ENCODE measurements at regions not wholly inside any gene's neighbourhood (a gene's known extent, or its start where the extent isn't known, plus 50 kb on each side); places are given as distances from the start of the nearest gene placed in this dataset.

DNA sequence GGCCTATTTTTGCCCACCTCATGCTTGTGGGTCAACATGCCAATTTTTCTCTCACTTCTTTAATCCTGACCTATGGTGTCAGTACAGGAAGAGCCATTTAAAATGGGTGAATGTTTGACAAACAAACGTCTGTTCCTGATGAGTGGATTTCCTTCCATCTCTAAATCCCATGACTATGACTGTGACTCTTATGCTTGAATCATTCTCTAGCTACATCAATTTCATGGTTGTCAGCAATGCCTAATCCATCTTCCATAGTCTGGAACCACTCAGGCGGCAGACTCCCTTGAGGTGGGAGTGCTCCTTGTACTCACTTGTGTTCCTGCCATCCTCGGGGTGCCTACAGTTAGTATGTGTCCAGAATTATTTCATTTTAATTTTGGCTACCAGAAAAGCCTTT, 194.9 kb upstream of the RPS6KA3 start:
- H3K4me3 ChIP-seq (ENCODE audit: low read length) = no peak overlapping the region
- H3K4me1 ChIP-seq (ENCODE audit: control insufficient read depth in 2 of 2, insufficient read depth in 2 of 2, low read length in 2 of 2) = no peaks in the 10 kb centered on the region
- Mint-ChIP-seq H3K27ac (no peak overlapping the region), H3K4me3 (no peak overlapping the region), H3K27me3 (peaks cover 0 to 3% (median 0%) of the 10 kb centered on the region in 5 donors), H3K36me3 (peaks cover 0 to 7% (median 0%) of the 10 kb centered on the region in 5 donors), H3K4me1 (peaks cover 0 to 26% (median 6%) of the 10 kb centered on the region in 7 donors), H3K9me3 (peaks cover 0 to 5% (median 0%) of the 10 kb centered on the region in 11 donors)
- H3K27ac ChIP-seq (ENCODE audit: low read depth, low read length) = no peak overlapping the region
- H3K36me3 ChIP-seq (ENCODE audit: control insufficient read depth in 2 of 3, insufficient read depth in 3 of 3, low read length in 3 of 3) = no peaks in the 10 kb centered on the region
- DNase-seq (no peak), ATAC-seq (no peak)
- H3K27me3 ChIP-seq (ENCODE audit: control insufficient read depth in 2 of 2, insufficient read depth in 2 of 2, low read length in 2 of 2) = no peaks in the 10 kb centered on the region
- no peaks in the 10 kb centered on the region for H3K9me3 ChIP-seq (ENCODE audit: control insufficient read depth in 2 of 3, low read length in 3 of 3)
- intact Hi-C loops (cut with micrococcal nuclease) = no loop called here
- ChIA-PET POLR2A (interaction anchor here (0.6 kb wide), 1 partner anchor 787 kb away, joined by 4 read pairs; no protein-coding TSS in a partner anchor), CTCF (no interaction called here)

DNA sequence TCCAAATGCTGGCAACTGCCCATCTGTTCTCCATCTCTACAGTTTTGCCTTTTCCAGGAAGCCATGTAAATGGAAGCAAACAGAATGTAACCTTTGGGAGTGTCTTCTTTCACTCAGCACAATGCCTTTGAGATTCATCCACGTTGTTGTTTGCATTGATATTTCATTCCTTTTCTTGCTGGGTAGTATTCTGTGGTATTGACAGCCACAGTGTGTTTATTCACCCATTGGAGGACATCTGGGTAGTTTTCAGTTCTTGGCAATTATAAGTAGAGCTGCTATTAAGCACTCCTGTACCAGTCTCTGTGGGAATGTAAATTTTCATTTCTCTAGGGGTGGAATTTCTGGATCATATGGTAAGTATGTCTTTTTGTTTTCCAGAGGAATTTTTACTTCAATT, 194.3 kb upstream of the RPS6KA3 start:
- intact Hi-C loops (cut with micrococcal nuclease) = no loop called here
- ATAC-seq (no peak), DNase-seq (no peak)
- Histone ChIP-seq H3K27ac (ENCODE audit: low read depth, low read length) (no peak overlapping the region), H3K27me3 (ENCODE audit: control insufficient read depth in 2 of 2, insufficient read depth in 2 of 2, low read length in 2 of 2) (no peaks in the 10 kb centered on the region), H3K4me3 (ENCODE audit: low read length) (no peak overlapping the region), H3K4me1 (ENCODE audit: control insufficient read depth in 2 of 2, insufficient read depth in 2 of 2, low read length in 2 of 2) (no peaks in the 10 kb centered on the region), H3K9me3 (ENCODE audit: control insufficient read depth in 2 of 3, low read length in 3 of 3) (no peaks in the 10 kb centered on the region), H3K36me3 (ENCODE audit: control insufficient read depth in 2 of 3, insufficient read depth in 3 of 3, low read length in 3 of 3) (no peaks in the 10 kb centered on the region)
- Mint-ChIP-seq H3K27ac (no peak overlapping the region), H3K9me3 (peaks cover 0 to 5% (median 0%) of the 10 kb centered on the region in 11 donors), H3K27me3 (peaks cover 0 to 4% (median 0%) of the 10 kb centered on the region in 5 donors), H3K4me3 (no peak overlapping the region), H3K36me3 (peaks cover 0 to 8% (median 0%) of the 10 kb centered on the region in 5 donors), H3K4me1 (peaks cover 0 to 26% (median 6%) of the 10 kb centered on the region in 7 donors)
- CTCF ChIA-PET = no interaction called here
- POLR2A ChIA-PET = no interaction called here

DNA sequence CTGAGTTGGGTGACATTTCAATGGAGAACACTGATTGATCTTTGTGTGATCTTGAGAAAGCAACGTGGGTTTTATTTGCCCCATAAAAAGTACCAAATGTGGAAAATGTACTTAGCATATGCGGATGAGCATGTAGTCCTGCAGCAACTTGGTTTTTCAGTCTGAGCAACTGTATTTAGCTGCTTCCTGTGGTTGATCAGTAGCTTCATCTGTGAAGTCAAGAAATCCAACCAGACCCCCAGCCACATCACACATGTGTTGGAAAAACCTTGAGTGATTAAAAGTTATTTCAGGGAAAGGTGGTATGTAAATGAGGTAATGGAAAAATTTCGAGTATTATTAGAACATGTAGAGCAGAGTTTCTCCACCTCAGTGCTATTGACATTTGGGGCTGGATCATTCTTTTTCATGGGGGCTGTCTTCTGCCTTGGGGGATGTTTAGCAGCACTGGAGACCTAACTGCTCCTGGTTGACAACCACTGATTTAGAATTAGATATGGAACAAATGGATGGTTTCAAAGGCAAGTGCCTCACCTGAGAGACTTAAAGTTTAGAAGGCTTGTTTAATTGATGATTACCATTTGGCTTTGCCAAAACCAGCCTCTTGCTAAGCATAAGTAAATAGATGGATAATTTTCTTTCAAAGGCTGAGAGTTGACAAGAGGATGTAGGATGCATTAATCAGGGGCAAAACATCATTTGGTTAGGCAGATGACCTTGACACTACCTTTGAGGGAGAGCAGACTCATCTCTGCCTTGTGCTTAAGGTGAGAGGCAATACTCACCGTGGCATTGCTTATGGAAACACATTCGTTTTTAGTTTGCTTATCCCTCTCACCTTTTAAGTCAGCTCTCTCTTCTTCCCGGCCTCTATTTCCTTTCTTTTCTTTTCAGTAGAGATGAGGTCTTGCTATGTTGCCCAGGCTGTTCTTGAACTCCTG, 193.0 kb upstream of the RPS6KA3 start:
- ChIA-PET CTCF (no interaction called here), POLR2A (no interaction called here)
- no peaks in the 10 kb centered on the region for H3K27me3 ChIP-seq (ENCODE audit: control insufficient read depth in 2 of 2, insufficient read depth in 2 of 2, low read length in 2 of 2)
- Mint-ChIP-seq H3K4me3 (peak overlapping the region in 1 of 10 donors; percentile 37), H3K27me3 (peaks cover 0 to 2% (median 0%) of the 10 kb centered on the region in 5 donors), H3K9me3 (peaks cover 0 to 2% (median 0%) of the 10 kb centered on the region in 11 donors), H3K4me1 (peaks cover 0 to 29% (median 6%) of the 10 kb centered on the region in 7 donors), H3K27ac (peak overlapping the region in 1 of 9 donors; percentile 44), H3K36me3 (peaks cover 0 to 5% (median 0%) of the 10 kb centered on the region in 5 donors)
- no peak for DNase-seq
- no peaks in the 10 kb centered on the region for H3K4me1 ChIP-seq (ENCODE audit: control insufficient read depth in 2 of 2, insufficient read depth in 2 of 2, low read length in 2 of 2)
- no peak overlapping the region for H3K4me3 ChIP-seq (ENCODE audit: low read length)
- intact Hi-C loops (cut with micrococcal nuclease) = no loop called here
- H3K36me3 ChIP-seq (ENCODE audit: control insufficient read depth in 2 of 3, insufficient read depth in 3 of 3, low read length in 3 of 3) = no peaks in the 10 kb centered on the region
- no peak overlapping the region for H3K27ac ChIP-seq (ENCODE audit: low read depth, low read length)
- no peak for ATAC-seq
- H3K9me3 ChIP-seq (ENCODE audit: control insufficient read depth in 2 of 3, low read length in 3 of 3) = no peaks in the 10 kb centered on the region

DNA sequence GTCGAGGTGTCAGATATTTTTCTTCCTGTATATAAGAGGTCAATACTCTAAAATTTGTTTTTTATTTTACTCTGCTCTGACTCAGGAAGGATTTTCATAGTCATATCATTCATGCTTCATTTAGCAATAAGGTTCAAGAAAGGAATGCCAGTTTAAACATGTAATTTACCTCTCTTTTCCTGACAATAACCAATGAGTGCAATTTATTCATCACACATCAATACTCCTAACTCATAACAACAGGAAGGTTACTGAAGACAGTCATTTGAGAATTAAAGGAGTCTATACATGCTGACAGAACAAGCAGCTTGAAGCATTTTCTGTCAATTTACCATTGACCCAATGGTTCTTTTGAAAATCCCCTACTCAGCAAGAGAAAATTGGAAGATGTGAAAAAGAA, 190.3 kb upstream of the RPS6KA3 start:
- no peak overlapping the region for H3K4me3 ChIP-seq (ENCODE audit: low read length)
- no peaks in the 10 kb centered on the region for H3K9me3 ChIP-seq (ENCODE audit: control insufficient read depth in 2 of 3, low read length in 3 of 3)
- intact Hi-C loops (cut with micrococcal nuclease) = no loop called here
- ATAC-seq (no peak), DNase-seq (no peak)
- H3K36me3 Mint-ChIP-seq = peaks cover 0 to 5% (median 0%) of the 10 kb centered on the region in 5 donors
- CTCF ChIA-PET = no interaction called here
- no peak overlapping the region for H3K27ac ChIP-seq (ENCODE audit: low read depth, low read length)
- no peaks in the 10 kb centered on the region for H3K27me3 ChIP-seq (ENCODE audit: control insufficient read depth in 2 of 2, insufficient read depth in 2 of 2, low read length in 2 of 2)
- peaks cover 0 to 2% (median 0%) of the 10 kb centered on the region in 5 donors for H3K27me3 Mint-ChIP-seq
- peaks cover 0 to 14% of the 10 kb centered on the region in 2 donors for H3K4me1 ChIP-seq (ENCODE audit: control insufficient read depth in 2 of 2, insufficient read depth in 2 of 2, low read length in 2 of 2)
- H3K36me3 ChIP-seq (ENCODE audit: control insufficient read depth in 2 of 3, insufficient read depth in 3 of 3, low read length in 3 of 3) = no peaks in the 10 kb centered on the region
- peaks cover 0 to 2% (median 0%) of the 10 kb centered on the region in 11 donors for H3K9me3 Mint-ChIP-seq
- no peak overlapping the region for H3K4me3 Mint-ChIP-seq
- H3K4me1 Mint-ChIP-seq = peaks cover 5 to 48% (median 6%) of the 10 kb centered on the region in 7 donors
- POLR2A ChIA-PET = no interaction called here
- H3K27ac Mint-ChIP-seq = no peak overlapping the region

DNA sequence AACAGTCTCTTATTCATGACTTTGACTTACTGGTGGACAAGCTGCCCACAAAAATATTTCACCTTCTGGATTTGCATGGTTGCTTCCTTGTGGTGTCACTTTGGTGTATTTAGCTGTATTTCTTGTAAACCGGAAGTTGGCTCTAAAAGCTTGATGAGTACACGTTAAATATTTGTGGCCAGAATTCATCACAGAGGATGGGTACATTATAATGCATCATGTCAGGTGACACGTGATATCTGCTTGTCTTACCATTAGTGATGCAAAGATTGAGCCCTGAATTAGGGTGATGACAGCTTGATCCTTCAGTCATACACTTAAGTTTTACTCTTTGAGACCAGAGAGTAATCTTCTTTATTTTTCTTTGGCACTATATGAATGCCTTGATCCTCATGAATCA, 188.3 kb upstream of the RPS6KA3 start:
- Mint-ChIP-seq H3K27me3 (peaks cover 0 to 2% (median 0%) of the 10 kb centered on the region in 5 donors), H3K4me1 (peaks cover 5 to 51% (median 6%) of the 10 kb centered on the region in 7 donors), H3K27ac (no peak overlapping the region), H3K4me3 (no peak overlapping the region), H3K36me3 (peaks cover 0 to 11% (median 0%) of the 10 kb centered on the region in 5 donors), H3K9me3 (peaks cover 0 to 8% (median 0%) of the 10 kb centered on the region in 11 donors)
- no peaks in the 10 kb centered on the region for H3K36me3 ChIP-seq (ENCODE audit: control insufficient read depth in 2 of 3, insufficient read depth in 3 of 3, low read length in 3 of 3)
- ChIA-PET CTCF (no interaction called here), POLR2A (interaction anchor here (0.9 kb wide), 1 partner anchor 279 kb away, joined by 3 read pairs; no protein-coding TSS in a partner anchor)
- intact Hi-C loops (cut with micrococcal nuclease) = no loop called here
- H3K27ac ChIP-seq (ENCODE audit: low read depth, low read length) = no peak overlapping the region
- peaks cover 0 to 16% of the 10 kb centered on the region in 2 donors for H3K4me1 ChIP-seq (ENCODE audit: control insufficient read depth in 2 of 2, insufficient read depth in 2 of 2, low read length in 2 of 2)
- H3K27me3 ChIP-seq (ENCODE audit: control insufficient read depth in 2 of 2, insufficient read depth in 2 of 2, low read length in 2 of 2) = no peaks in the 10 kb centered on the region
- H3K9me3 ChIP-seq (ENCODE audit: control insufficient read depth in 2 of 3, low read length in 3 of 3) = no peaks in the 10 kb centered on the region
- no peak overlapping the region for H3K4me3 ChIP-seq (ENCODE audit: low read length)
- ATAC-seq = no peak
- DNase-seq = no peak

DNA sequence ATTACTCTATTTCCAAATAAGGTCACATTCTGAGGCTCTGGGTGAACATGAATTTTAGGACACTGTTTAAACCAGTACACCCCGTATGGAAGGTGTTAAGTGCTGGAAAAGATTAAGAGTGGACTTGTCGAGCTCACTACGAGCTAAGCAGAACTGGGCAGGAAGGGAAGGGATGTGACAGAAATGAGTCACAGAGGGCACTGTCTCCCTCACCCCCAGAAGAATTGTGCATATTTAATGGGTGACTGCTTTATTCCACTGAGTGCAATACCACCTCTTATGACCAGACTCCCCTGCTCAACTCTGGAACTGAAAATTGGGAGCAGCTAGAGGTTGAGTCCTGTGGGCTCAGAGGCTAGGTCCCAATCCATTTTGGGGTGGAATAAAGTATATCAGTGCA, 187.4 kb upstream of the RPS6KA3 start:
- peaks cover 0 to 15% (median 0%) of the 10 kb centered on the region in 5 donors for H3K36me3 Mint-ChIP-seq
- ChIA-PET POLR2A (interaction anchor here (0.9 kb wide), 1 partner anchor 279 kb away, joined by 3 read pairs; no protein-coding TSS in a partner anchor), CTCF (no interaction called here)
- no peak overlapping the region for H3K4me3 ChIP-seq (ENCODE audit: low read length)
- H3K9me3 ChIP-seq (ENCODE audit: control insufficient read depth in 2 of 3, low read length in 3 of 3) = no peaks in the 10 kb centered on the region
- intact Hi-C loops (cut with micrococcal nuclease) = loop anchor here in 1 of 2 donors (5.0 kb wide), 2 partner anchors 48 to 63 kb away; no protein-coding TSS in a partner anchor
- H3K4me1 Mint-ChIP-seq = peaks cover 0 to 46% (median 6%) of the 10 kb centered on the region in 7 donors
- no peaks in the 10 kb centered on the region for H3K27me3 ChIP-seq (ENCODE audit: control insufficient read depth in 2 of 2, insufficient read depth in 2 of 2, low read length in 2 of 2)
- H3K27ac ChIP-seq (ENCODE audit: low read depth, low read length) = no peak overlapping the region
- ATAC-seq (no peak), DNase-seq (no peak)
- peak overlapping the region in 1 of 10 donors; percentile 13 for H3K4me3 Mint-ChIP-seq
- H3K27me3 Mint-ChIP-seq = peaks cover 0 to 2% (median 0%) of the 10 kb centered on the region in 5 donors
- peak overlapping the region in 1 of 9 donors; percentile 73 for H3K27ac Mint-ChIP-seq
- no peaks in the 10 kb centered on the region for H3K36me3 ChIP-seq (ENCODE audit: control insufficient read depth in 2 of 3, insufficient read depth in 3 of 3, low read length in 3 of 3)
- peaks cover 0 to 8% (median 0%) of the 10 kb centered on the region in 11 donors for H3K9me3 Mint-ChIP-seq
- H3K4me1 ChIP-seq (ENCODE audit: control insufficient read depth in 2 of 2, insufficient read depth in 2 of 2, low read length in 2 of 2) = peaks cover 0 to 16% of the 10 kb centered on the region in 2 donors
